ENCODE measurements at regions not wholly inside any gene's neighbourhood (a gene's known extent, or its start where the extent isn't known, plus 50 kb on each side); places are given as distances from the start of the nearest gene placed in this dataset.
A peak's percentile ranks its signal among the peaks of the same experiment; 100 is the strongest.

GRCh38 chr6:1515280-1515679 is 94.4 kb upstream of the FOXC1 start:
- DNase-seq (ENCODE audit: low read depth in 2 of 2) = no peak

GRCh38 chr6:1515781-1516180 is 93.9 kb upstream of the FOXC1 start:
- no peak for DNase-seq (ENCODE audit: low read depth in 2 of 2)

- DNase-seq (ENCODE audit: low read depth in 2 of 2) = no peak
These were observed 92.8 kb upstream of the FOXC1 start for GRCh38 chr6:1516742-1517520.

- no peak for DNase-seq (ENCODE audit: low read depth in 2 of 2)
These were observed 90.9 kb upstream of the FOXC1 start for GRCh38 chr6:1518855-1519254.

GRCh38 chr6:1519597-1519996 is 90.1 kb upstream of the FOXC1 start:
- no peak for DNase-seq (ENCODE audit: low read depth in 2 of 2)

GRCh38 chr6:1522779-1523178 is 86.9 kb upstream of the FOXC1 start:
- DNase-seq (ENCODE audit: low read depth in 2 of 2) = no peak

GRCh38 chr6:1524040-1524480 is 85.7 kb upstream of the FOXC1 start:
- DNase-seq (ENCODE audit: low read depth in 2 of 2) = peak; percentile 13 to 63

- DNase-seq (ENCODE audit: low read depth in 2 of 2) = no peak
These were observed 84.2 kb upstream of the FOXC1 start for GRCh38 chr6:1525364-1526038.

GRCh38 chr6:1526398-1527072 is 83.2 kb upstream of the FOXC1 start:
- no peak for DNase-seq (ENCODE audit: low read depth in 2 of 2)

GRCh38 chr6:1527073-1527457 is 82.7 kb upstream of the FOXC1 start:
- peak in 1 of 2 donors; percentile 24 for DNase-seq (ENCODE audit: low read depth in 2 of 2)

GRCh38 chr6:1535295-1535694 is 74.4 kb upstream of the FOXC1 start:
- DNase-seq (ENCODE audit: low read depth in 2 of 2) = peak in 1 of 2 donors; percentile 18

- DNase-seq (ENCODE audit: low read depth in 2 of 2) = no peak
These were observed 72.9 kb upstream of the FOXC1 start for GRCh38 chr6:1536526-1537429.

GRCh38 chr6:1538369-1538768 is 71.3 kb upstream of the FOXC1 start:
- no peak for DNase-seq (ENCODE audit: low read depth in 2 of 2)

- no peak for DNase-seq (ENCODE audit: low read depth in 2 of 2)
These were observed 70.8 kb upstream of the FOXC1 start for GRCh38 chr6:1538810-1539478.

- no peak for DNase-seq (ENCODE audit: low read depth in 2 of 2)
These were observed 68.7 kb upstream of the FOXC1 start for GRCh38 chr6:1540864-1541521.

- DNase-seq (ENCODE audit: low read depth in 2 of 2) = no peak
These were observed 67.4 kb upstream of the FOXC1 start for GRCh38 chr6:1542335-1542734.

- no peak for DNase-seq (ENCODE audit: low read depth in 2 of 2)
These were observed 67.0 kb upstream of the FOXC1 start for GRCh38 chr6:1542764-1543163.

GRCh38 chr6:1544000-1544399 is 65.7 kb upstream of the FOXC1 start:
- no peak for DNase-seq (ENCODE audit: low read depth in 2 of 2)

- DNase-seq (ENCODE audit: low read depth in 2 of 2) = no peak
These were observed 65.1 kb upstream of the FOXC1 start for GRCh38 chr6:1544603-1545002.

GRCh38 chr6:1545654-1546053 is 64.1 kb upstream of the FOXC1 start:
- no peak for DNase-seq (ENCODE audit: low read depth in 2 of 2)

- DNase-seq (ENCODE audit: low read depth in 2 of 2) = no peak
These were observed 61.9 kb upstream of the FOXC1 start for GRCh38 chr6:1547785-1548184.

All from stimulated activated CD8-positive, alpha-beta memory T cell treated with anti-CD3 and anti-CD28 coated beads, Interleukin-2, amount 100 ng/mL, for 1 hour (primary cell).